Neural cell (in vitro differentiated cells): ENCODE measurements at regions not wholly inside any gene's neighbourhood (a gene's known extent, or its start where the extent isn't known, plus 50 kb on each side); places are given as distances from the start of the nearest gene placed in this dataset.

ENCODE experiments used
- CTCF ChIP-seq: fragments of 450-650 bp; IDR thresholded peaks from 2 replicates; pipeline ENCODE4 v1.5.1; 2014; ENCODE audit warnings: antibody characterized with exemption, mild to moderate bottlenecking, moderate library complexity; ENCODE audit not compliant: poor library complexity, severe bottlenecking
- EZH2 ChIP-seq: fragments of 200-600, 300-800 bp; shearing (Covaris generic), sonication (generic); IDR thresholded peaks from 2 replicates; pipeline ENCODE4 v1.6.1; 2014; ENCODE audit warnings: antibody characterized with exemption, low read length, borderline replicate concordance, mild to moderate bottlenecking; ENCODE audit not compliant: insufficient read depth, poor library complexity, severe bottlenecking
- POLR2AphosphoS5 ChIP-seq: IDR thresholded peaks from 2 replicates; pipeline ENCODE4 v1.6.1; 2012
- REST ChIP-seq: IDR thresholded peaks from 2 replicates; pipeline ENCODE4 v1.6.1; 2012; ENCODE audit warnings: borderline replicate concordance

- TF ChIP-seq POLR2AphosphoS5 (no peak), REST (no peak), EZH2 (no peak), CTCF (no peak)
These were observed 611.9 kb upstream of the ADAMTS5 start for GRCh38 chr21:27578741-27579265.
